ENCODE measurements at regions not wholly inside any gene's neighbourhood (a gene's known extent, or its start where the extent isn't known, plus 50 kb on each side); places are given as distances from the start of the nearest gene placed in this dataset.

- no peak for TF ChIP-seq CTCF (IDR thresholded peaks at IDR 0.05)
- TF ChIP-seq POLR2A (IDR thresholded peaks at IDR 0.05), result no peak
Observed at GRCh38 chr15:98536976-98537375, 111.4 kb upstream of the IGF1R start.
